ENCODE measurements at regions not wholly inside any gene's neighbourhood (a gene's known extent, or its start where the extent isn't known, plus 50 kb on each side); places are given as distances from the start of the nearest gene placed in this dataset.

GRCh38 chr17:72370819-72371218, 250.0 kb downstream of the SOX9 start:
- Histone ChIP-seq H2AFZ (ENCODE audit: low read depth, low read length, severe bottlenecking) (no peak overlapping the region), H3K9ac (ENCODE audit: low read length) (no peak overlapping the region), H3K9me2 (replicated peaks; ENCODE audit: insufficient read depth, low read length) (no peaks in the 10 kb centered on the region), H3F3A (ENCODE audit: insufficient read depth) (no peaks in the 10 kb centered on the region), H3K27me3 (ENCODE audit: low read length) (no peaks in the 10 kb centered on the region), H3K4me2 (ENCODE audit: low read depth, low read length, poor library complexity, severe bottlenecking) (no peak overlapping the region), H3K36me3 (ENCODE audit: low read length) (no peaks in the 10 kb centered on the region), H3K79me2 (ENCODE audit: insufficient read depth, low read length) (no peaks in the 10 kb centered on the region), H3K27ac (ENCODE audit: low read depth, low read length) (no peak overlapping the region), H3K4me3 (ENCODE audit: insufficient read depth, low read length, poor library complexity, severe bottlenecking) (no peak overlapping the region), H3K9me3 (ENCODE audit: insufficient read depth, low read length) (no peaks in the 10 kb centered on the region), H4K20me1 (ENCODE audit: low read depth, low read length) (no peaks in the 10 kb centered on the region)
- TF ChIP-seq EZH2phosphoT487 (conservative IDR thresholded peaks at IDR 0.05; ENCODE audit: low read length), result no peak
- TF ChIP-seq CTCF (IDR thresholded peaks at IDR 0.05; ENCODE audit: insufficient read depth, low read length, poor library complexity, severe bottlenecking), result no peak

- Histone ChIP-seq H3K9ac (ENCODE audit: low read length) (no peak overlapping the region), H3K4me2 (ENCODE audit: low read depth, low read length, poor library complexity, severe bottlenecking) (no peak overlapping the region), H3K79me2 (ENCODE audit: insufficient read depth, low read length) (no peaks in the 10 kb centered on the region), H2AFZ (ENCODE audit: low read depth, low read length, severe bottlenecking) (no peak overlapping the region), H3K9me2 (replicated peaks; ENCODE audit: insufficient read depth, low read length) (no peaks in the 10 kb centered on the region), H3F3A (ENCODE audit: insufficient read depth) (no peaks in the 10 kb centered on the region), H3K36me3 (ENCODE audit: low read length) (no peaks in the 10 kb centered on the region), H3K9me3 (ENCODE audit: insufficient read depth, low read length) (no peaks in the 10 kb centered on the region), H4K20me1 (ENCODE audit: low read depth, low read length) (no peaks in the 10 kb centered on the region), H3K27ac (ENCODE audit: low read depth, low read length) (no peak overlapping the region), H3K27me3 (ENCODE audit: low read length) (no peaks in the 10 kb centered on the region), H3K4me3 (ENCODE audit: insufficient read depth, low read length, poor library complexity, severe bottlenecking) (no peak overlapping the region)
- no peak for TF ChIP-seq EZH2phosphoT487 (conservative IDR thresholded peaks at IDR 0.05; ENCODE audit: low read length)
- no peak for TF ChIP-seq CTCF (IDR thresholded peaks at IDR 0.05; ENCODE audit: insufficient read depth, low read length, poor library complexity, severe bottlenecking)
Measured at GRCh38 chr17:72372185-72372584, 251.4 kb downstream of the SOX9 start.

- Histone ChIP-seq H3K4me2 (ENCODE audit: low read depth, low read length, poor library complexity, severe bottlenecking) (no peak overlapping the region), H3K27me3 (ENCODE audit: low read length) (no peaks in the 10 kb centered on the region), H4K20me1 (ENCODE audit: low read depth, low read length) (no peaks in the 10 kb centered on the region), H3K9ac (ENCODE audit: low read length) (no peak overlapping the region), H3K9me3 (ENCODE audit: insufficient read depth, low read length) (no peaks in the 10 kb centered on the region), H3K27ac (ENCODE audit: low read depth, low read length) (no peak overlapping the region), H3K36me3 (ENCODE audit: low read length) (no peaks in the 10 kb centered on the region), H2AFZ (ENCODE audit: low read depth, low read length, severe bottlenecking) (no peak overlapping the region), H3K79me2 (ENCODE audit: insufficient read depth, low read length) (no peaks in the 10 kb centered on the region), H3K9me2 (replicated peaks; ENCODE audit: insufficient read depth, low read length) (no peaks in the 10 kb centered on the region), H3F3A (ENCODE audit: insufficient read depth) (no peaks in the 10 kb centered on the region), H3K4me3 (ENCODE audit: insufficient read depth, low read length, poor library complexity, severe bottlenecking) (no peak overlapping the region)
- TF ChIP-seq EZH2phosphoT487 (conservative IDR thresholded peaks at IDR 0.05; ENCODE audit: low read length), result no peak
- no peak for TF ChIP-seq CTCF (IDR thresholded peaks at IDR 0.05; ENCODE audit: insufficient read depth, low read length, poor library complexity, severe bottlenecking)
Measured at GRCh38 chr17:72373910-72374741, 253.3 kb downstream of the SOX9 start.
